CD4-positive, CD25-positive, alpha-beta regulatory T cell (primary cell): ENCODE measurements at regions not wholly inside any gene's neighbourhood (a gene's known extent, or its start where the extent isn't known, plus 50 kb on each side); places are given as distances from the start of the nearest gene placed in this dataset.

Experiments
- ATAC-seq, 2 donors: fragments of 150-1000 bp; cut with Tn5 transposase; one replicate each; pipeline ENCODE4 v1.10.0; 2021; ENCODE audit warnings: low read depth in 2 of 2, moderate number of reproducible peaks in 2 of 2, moderate library complexity in 1 of 2
- DNase-seq, 3 donors: peaks; one replicate each; pipeline versions ENCODE4 v3.0.0 to v3.0.0-alpha.2; 2012 to 2022; ENCODE audit warnings: mixed read lengths in 1 of 3
- H3K27ac ChIP-seq: one replicate; pipeline ENCODE4 v1.7.0; 2013; ENCODE audit warnings: mild to moderate bottlenecking, low read length; ENCODE audit not compliant: insufficient read depth, poor library complexity, severe bottlenecking
- H3K27me3 ChIP-seq: one replicate; pipeline ENCODE4 v1.7.0; 2013; ENCODE audit warnings: low read length; ENCODE audit not compliant: control insufficient read depth, insufficient read depth
- H3K36me3 ChIP-seq: one replicate; pipeline ENCODE4 v1.7.0; 2013; ENCODE audit warnings: mild to moderate bottlenecking, low read length, moderate library complexity; ENCODE audit not compliant: control insufficient read depth, insufficient read depth
- H3K4me1 ChIP-seq: 2 replicates; pipeline ENCODE4 v1.7.0; 2013; ENCODE audit warnings: mild to moderate bottlenecking, low read length; ENCODE audit not compliant: insufficient read depth, control insufficient read depth, poor library complexity, severe bottlenecking
- H3K4me3 ChIP-seq: one replicate; pipeline ENCODE4 v1.7.0; 2013; ENCODE audit warnings: low read depth, mild to moderate bottlenecking, low read length, moderate library complexity
- H3K9me3 ChIP-seq, 2 experiments: 1 replicate in 1 of 2; 2 replicates in 1 of 2; pipeline ENCODE4 v1.7.0; 2013; ENCODE audit warnings: low read length in 2 of 2, mild to moderate bottlenecking in 1 of 2, moderate library complexity in 1 of 2; ENCODE audit not compliant: control insufficient read depth in 2 of 2
- H3K27ac Mint-ChIP-seq, 3 donors: one replicate each; pipeline ENCODE4 v1.8.0; 2020 to 2022; ENCODE audit warnings: mild to moderate bottlenecking in 3 of 3, mixed read lengths in 3 of 3, moderate library complexity in 2 of 3
- H3K27me3 Mint-ChIP-seq: one replicate; pipeline ENCODE4 v1.8.0; 2022; ENCODE audit warnings: mild to moderate bottlenecking, mixed read lengths
- H3K36me3 Mint-ChIP-seq: one replicate; pipeline ENCODE4 v1.8.0; 2020; ENCODE audit warnings: mixed read lengths
- H3K4me1 Mint-ChIP-seq, 4 donors: one replicate each; pipeline ENCODE4 v1.8.0; 2020 to 2022; ENCODE audit warnings: mixed read lengths in 4 of 4, mild to moderate bottlenecking in 1 of 4
- H3K4me3 Mint-ChIP-seq, 4 donors: one replicate each; pipeline ENCODE4 v1.8.0; 2020 to 2022; ENCODE audit warnings: mild to moderate bottlenecking in 4 of 4, mixed read lengths in 4 of 4, moderate library complexity in 3 of 4
- H3K9me3 Mint-ChIP-seq, 7 donors: one replicate each; pipeline ENCODE4 v1.8.0; 2020 to 2022; ENCODE audit warnings: mixed read lengths in 7 of 7, mild to moderate bottlenecking in 3 of 7, moderate library complexity in 2 of 7

DNA sequence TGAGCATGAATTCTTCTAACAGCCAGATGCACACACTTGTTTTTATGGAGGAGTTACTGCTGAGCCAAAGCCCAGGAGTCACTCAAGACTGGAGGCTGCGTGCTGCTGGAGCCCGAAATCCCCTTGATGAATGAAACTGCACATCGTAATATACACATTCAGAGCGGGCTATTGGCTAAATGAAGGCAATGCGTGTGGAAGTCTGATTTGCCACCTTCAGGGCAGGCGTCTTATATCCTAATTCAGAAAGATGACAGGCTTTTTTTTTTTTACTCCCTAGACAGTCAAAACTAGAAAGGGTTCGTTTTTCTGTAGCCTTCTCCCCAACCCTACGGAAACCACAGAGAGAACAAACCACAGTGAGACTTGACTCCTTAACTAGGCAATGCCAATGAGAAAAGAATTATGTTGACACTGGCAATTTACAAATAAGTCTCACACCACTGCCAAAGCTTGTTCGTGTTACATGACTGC, 227.2 kb upstream of the KLF14 start:
- Mint-ChIP-seq H3K4me1 (peaks cover 30 to 74% (median 51%) of the 10 kb centered on the region in 4 donors), H3K36me3 (peaks cover 13% of the 10 kb centered on the region), H3K4me3 (peak overlapping the region in 3 of 4 donors; percentile 89 to 97 (median 92)), H3K27ac (peak overlapping the region in 2 of 3 donors; percentile 97 to 100), H3K9me3 (no peaks in the 10 kb centered on the region), H3K27me3 (no peaks in the 10 kb centered on the region)
- peak overlapping the region; percentile 97 for H3K27ac ChIP-seq
- H3K4me1 ChIP-seq, result peaks cover 65% of the 10 kb centered on the region
- H3K4me3 ChIP-seq, result peak overlapping the region; percentile 98
- no peaks in the 10 kb centered on the region for H3K27me3 ChIP-seq
- ATAC-seq (peak; percentile 75 to 78), DNase-seq (peak; percentile 70 to 94 (median 85))
- H3K36me3 ChIP-seq, result peaks cover 24% of the 10 kb centered on the region
- H3K9me3 ChIP-seq, result no peaks in the 10 kb centered on the region

DNA sequence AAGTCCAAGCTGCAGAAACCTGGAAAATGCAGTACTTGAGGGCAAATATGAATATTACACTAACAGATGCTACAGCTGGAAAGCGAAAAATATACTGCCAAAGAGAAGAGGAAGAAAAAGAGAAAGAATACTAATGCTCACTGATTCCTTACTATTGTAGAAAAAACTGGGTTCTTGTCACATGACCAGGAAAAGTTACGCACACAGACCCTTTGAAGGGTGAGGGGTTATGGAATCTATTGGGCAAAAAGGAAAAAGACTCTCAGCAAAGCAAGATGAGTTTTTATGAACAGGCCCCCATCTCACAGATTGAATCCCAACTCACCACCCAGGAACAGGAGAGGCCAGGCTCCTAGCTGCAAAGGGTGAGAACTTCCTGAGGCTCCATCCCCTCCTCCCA, 228.1 kb upstream of the KLF14 start:
- peak overlapping the region in 2 of 3 donors; percentile 97 to 100 for H3K27ac Mint-ChIP-seq

DNA sequence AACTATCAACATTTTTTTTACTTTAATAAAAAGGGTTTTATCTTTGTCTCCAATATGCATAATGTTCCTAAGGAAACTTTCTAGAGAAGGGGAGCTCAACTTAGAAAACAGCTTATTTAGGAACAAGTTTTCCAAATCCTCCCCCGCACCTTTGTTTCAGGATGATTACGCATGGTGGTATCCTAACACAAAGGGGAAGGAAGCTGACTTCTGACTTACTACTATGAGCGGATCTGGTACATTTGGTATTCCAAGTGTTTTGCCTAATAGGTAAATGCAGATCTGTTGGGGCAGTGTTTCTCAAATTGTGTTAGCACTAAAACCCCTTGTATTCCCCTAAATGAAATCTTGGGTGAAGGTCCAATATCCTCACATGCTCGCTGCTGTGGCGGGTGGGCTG, 229.3 kb upstream of the KLF14 start:
- peaks cover 26 to 73% (median 57%) of the 10 kb centered on the region in 4 donors for H3K4me1 Mint-ChIP-seq
- H3K27ac Mint-ChIP-seq, result no peak overlapping the region
- H3K9me3 Mint-ChIP-seq, result no peaks in the 10 kb centered on the region
- Histone ChIP-seq H3K9me3 (no peaks in the 10 kb centered on the region), H3K36me3 (peaks cover 36% of the 10 kb centered on the region), H3K27ac (peak overlapping the region; percentile 44), H3K27me3 (no peaks in the 10 kb centered on the region), H3K4me3 (no peak overlapping the region), H3K4me1 (peaks cover 58% of the 10 kb centered on the region)
- H3K27me3 Mint-ChIP-seq, result no peaks in the 10 kb centered on the region
- peak overlapping the region in 3 of 4 donors; percentile 35 to 68 (median 36) for H3K4me3 Mint-ChIP-seq
- no peak for DNase-seq
- ATAC-seq, result no peak
- H3K36me3 Mint-ChIP-seq, result peaks cover 23% of the 10 kb centered on the region

More for the DNA sequence above, 228.1 kb upstream of the KLF14 start:
- Histone ChIP-seq H3K27me3 (no peaks in the 10 kb centered on the region), H3K4me3 (peak overlapping the region; percentile 98), H3K27ac (peak overlapping the region; percentile 97), H3K9me3 (no peaks in the 10 kb centered on the region), H3K36me3 (peaks cover 32% of the 10 kb centered on the region), H3K4me1 (peaks cover 61% of the 10 kb centered on the region)
- DNase-seq (no peak), ATAC-seq (no peak)
- Mint-ChIP-seq H3K4me1 (peaks cover 23 to 74% (median 56%) of the 10 kb centered on the region in 4 donors), H3K4me3 (peak overlapping the region in 3 of 4 donors; percentile 49 to 92 (median 89)), H3K9me3 (no peaks in the 10 kb centered on the region), H3K36me3 (peaks cover 20% of the 10 kb centered on the region), H3K27me3 (no peaks in the 10 kb centered on the region)

DNA sequence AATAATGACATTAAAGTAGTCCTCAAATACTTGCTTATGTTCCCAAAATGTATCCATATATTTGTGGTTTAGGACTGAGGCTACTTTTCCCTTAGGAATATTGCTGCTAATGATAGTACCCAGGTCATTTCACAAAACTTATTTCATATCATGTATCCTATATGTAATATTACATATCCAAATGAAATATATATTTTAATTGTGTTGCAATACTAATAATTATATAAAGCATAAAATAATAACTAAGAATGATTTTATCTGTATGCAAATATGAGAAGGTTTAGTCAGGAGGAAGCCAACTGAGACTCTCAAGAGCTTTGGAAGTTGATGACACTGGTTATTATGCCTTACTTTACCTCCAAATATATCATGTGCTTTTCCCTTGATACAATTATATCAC, 231.5 kb upstream of the KLF14 start:
- DNase-seq, result no peak
- H3K4me1 Mint-ChIP-seq, result peaks cover 30 to 72% (median 60%) of the 10 kb centered on the region in 4 donors
- H3K36me3 Mint-ChIP-seq, result peaks cover 17% of the 10 kb centered on the region

DNA sequence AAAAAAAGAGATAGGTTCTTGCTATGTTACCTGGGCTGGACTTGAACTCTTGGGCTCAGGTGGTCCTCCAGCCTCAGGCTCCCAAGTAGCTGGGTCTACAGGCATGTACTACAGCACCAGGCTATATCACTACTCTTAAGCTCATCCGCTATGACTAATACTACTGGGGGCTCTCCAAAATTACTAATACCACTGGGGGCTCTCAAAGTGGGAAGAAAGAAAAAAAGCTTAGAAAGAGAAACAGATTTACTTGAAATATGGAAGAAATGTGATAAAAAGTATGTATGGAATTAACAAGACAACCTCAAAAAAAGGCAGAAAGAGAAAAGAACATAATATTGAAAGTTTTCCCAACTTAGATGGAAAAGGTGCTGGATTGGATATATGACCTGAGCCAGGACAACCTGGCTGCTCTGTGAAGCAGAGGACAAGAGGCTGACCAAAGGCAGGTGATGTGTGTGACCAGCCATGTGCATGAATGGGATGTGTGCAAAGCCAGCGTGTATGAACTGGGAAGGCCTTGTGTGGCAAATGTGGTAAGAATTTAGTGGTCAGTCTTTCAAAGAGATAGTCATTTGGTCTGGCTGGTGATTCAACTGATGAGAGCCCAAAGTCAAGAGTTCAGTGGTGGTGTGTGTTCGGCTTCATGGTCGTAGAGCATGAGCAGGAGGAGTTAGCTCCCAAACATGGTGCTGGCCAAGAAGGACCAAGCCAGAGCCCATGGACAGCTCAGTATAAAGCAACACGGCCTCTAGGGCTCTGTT, 232.4 kb upstream of the KLF14 start:
- Mint-ChIP-seq H3K27me3 (no peaks in the 10 kb centered on the region), H3K27ac (peak overlapping the region in 1 of 3 donors; percentile 17), H3K36me3 (peaks cover 17% of the 10 kb centered on the region), H3K9me3 (no peaks in the 10 kb centered on the region), H3K4me1 (peaks cover 33 to 74% (median 64%) of the 10 kb centered on the region in 4 donors), H3K4me3 (peak overlapping the region in 1 of 4 donors; percentile 2)
- peaks cover 36% of the 10 kb centered on the region for H3K36me3 ChIP-seq
- DNase-seq (no peak), ATAC-seq (no peak)
- H3K4me1 ChIP-seq, result peaks cover 62% of the 10 kb centered on the region
- H3K4me3 ChIP-seq, result no peak overlapping the region
- no peak overlapping the region for H3K27ac ChIP-seq
- no peaks in the 10 kb centered on the region for H3K27me3 ChIP-seq
- no peaks in the 10 kb centered on the region for H3K9me3 ChIP-seq

More for the DNA sequence above, 231.5 kb upstream of the KLF14 start:
- Histone ChIP-seq H3K4me1 (peaks cover 61% of the 10 kb centered on the region), H3K36me3 (peaks cover 36% of the 10 kb centered on the region), H3K4me3 (no peak overlapping the region), H3K9me3 (no peaks in the 10 kb centered on the region), H3K27ac (no peak overlapping the region), H3K27me3 (no peaks in the 10 kb centered on the region)
- no peaks in the 10 kb centered on the region for H3K27me3 Mint-ChIP-seq
- H3K4me3 Mint-ChIP-seq, result no peak overlapping the region
- no peaks in the 10 kb centered on the region for H3K9me3 Mint-ChIP-seq
- no peak overlapping the region for H3K27ac Mint-ChIP-seq
- ATAC-seq, result no peak

DNA sequence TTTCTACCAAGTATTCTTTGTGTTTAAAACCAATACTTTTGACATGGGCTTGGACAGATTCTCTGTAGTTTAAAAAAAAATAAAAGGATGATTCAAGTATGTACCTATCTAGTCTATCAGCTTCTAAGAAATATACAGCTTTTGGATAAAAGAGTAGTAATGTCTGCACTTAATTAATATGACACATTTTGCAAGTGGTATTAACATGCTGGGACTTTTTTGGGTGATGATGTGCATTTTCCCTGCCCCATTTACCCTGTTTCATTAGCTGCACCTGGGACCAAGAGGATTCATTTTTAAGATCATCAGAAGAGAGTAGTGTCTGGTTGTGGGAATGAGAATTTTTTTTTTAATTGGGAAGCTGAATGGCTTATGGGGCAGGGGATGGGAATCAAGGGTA, 236.2 kb upstream of the KLF14 start:
- H3K27ac Mint-ChIP-seq, result peak overlapping the region; percentile 43 to 89 (median 64)
- peaks cover 39% of the 10 kb centered on the region for H3K36me3 Mint-ChIP-seq
- H3K4me3 Mint-ChIP-seq, result peak overlapping the region; percentile 16 to 67 (median 42)
- H3K27me3 Mint-ChIP-seq, result no peaks in the 10 kb centered on the region
- peak overlapping the region; percentile 63 for H3K4me3 ChIP-seq
- no peaks in the 10 kb centered on the region for H3K27me3 ChIP-seq
- peak; percentile 31 to 38 for ATAC-seq
- peaks cover 40 to 83% (median 68%) of the 10 kb centered on the region in 4 donors for H3K4me1 Mint-ChIP-seq
- DNase-seq, result no peak
- H3K9me3 ChIP-seq, result peaks cover 0 to 3% of the 10 kb centered on the region in 2 experiments
- peaks cover 56% of the 10 kb centered on the region for H3K4me1 ChIP-seq
- H3K27ac ChIP-seq, result peak overlapping the region; percentile 60
- H3K36me3 ChIP-seq, result peaks cover 43% of the 10 kb centered on the region
- peaks cover 0 to 9% (median 0%) of the 10 kb centered on the region in 7 donors for H3K9me3 Mint-ChIP-seq

DNA sequence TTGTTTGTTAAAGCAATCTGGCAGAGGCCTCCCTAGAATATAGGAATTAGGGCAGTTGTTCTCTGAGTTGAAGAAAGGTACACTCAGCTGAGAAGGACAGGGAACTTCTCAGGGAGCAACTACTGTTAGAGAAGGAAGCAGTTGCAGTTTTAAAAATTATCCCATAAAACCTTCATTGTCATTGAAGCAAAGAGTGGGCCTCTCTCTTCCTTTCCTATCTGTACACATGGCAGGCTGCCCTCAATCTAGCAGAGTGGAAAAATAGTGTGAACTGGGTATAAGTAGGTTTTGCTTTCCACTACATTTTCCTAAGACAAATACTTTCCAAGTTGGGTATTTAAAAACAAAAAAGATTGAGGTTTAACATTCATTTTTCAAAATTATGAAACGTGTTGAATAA, 236.7 kb upstream of the KLF14 start:
- ATAC-seq, result no peak
- H3K36me3 Mint-ChIP-seq, result peaks cover 44% of the 10 kb centered on the region
- no peak for DNase-seq
- H3K9me3 Mint-ChIP-seq, result peaks cover 0 to 11% (median 0%) of the 10 kb centered on the region in 7 donors
- peaks cover 42 to 88% (median 73%) of the 10 kb centered on the region in 4 donors for H3K4me1 Mint-ChIP-seq
- peak overlapping the region; percentile 27 to 67 (median 50) for H3K4me3 Mint-ChIP-seq
- peaks cover 0 to 3% of the 10 kb centered on the region in 2 experiments for H3K9me3 ChIP-seq
- no peaks in the 10 kb centered on the region for H3K27me3 ChIP-seq
- peaks cover 59% of the 10 kb centered on the region for H3K4me1 ChIP-seq
- peak overlapping the region; percentile 64 to 95 (median 74) for H3K27ac Mint-ChIP-seq
- no peaks in the 10 kb centered on the region for H3K27me3 Mint-ChIP-seq
- peak overlapping the region; percentile 63 for H3K4me3 ChIP-seq
- H3K27ac ChIP-seq, result peak overlapping the region; percentile 60
- peaks cover 43% of the 10 kb centered on the region for H3K36me3 ChIP-seq
